Fibroblast of pulmonary artery (primary cell): ENCODE measurements at regions not wholly inside any gene's neighbourhood (a gene's known extent, or its start where the extent isn't known, plus 50 kb on each side); places are given as distances from the start of the nearest gene placed in this dataset.

Source experiments
- DNase-seq: peaks from one replicate; pipeline ENCODE4 v3.0.0-alpha.2; 2010; ENCODE audit warnings: low read depth
- H3K4me3 ChIP-seq: replicated peaks from 2 replicates; pipeline ENCODE4 v1.5.1; 2011; ENCODE audit warnings: low read depth, mild to moderate bottlenecking, control low read depth, low read length, moderate library complexity
- TF ChIP-seq, protein P1 (sequence below): IDR thresholded peaks from 2 replicates; pipeline ENCODE4 v1.5.1; 2011; ENCODE audit warnings: mild to moderate bottlenecking, control low read depth, low read length, inconsistent platforms; ENCODE audit errors: missing control alignments

- H3K4me3 ChIP-seq: no peak overlapping the region
- TF ChIP-seq, protein P1, sequence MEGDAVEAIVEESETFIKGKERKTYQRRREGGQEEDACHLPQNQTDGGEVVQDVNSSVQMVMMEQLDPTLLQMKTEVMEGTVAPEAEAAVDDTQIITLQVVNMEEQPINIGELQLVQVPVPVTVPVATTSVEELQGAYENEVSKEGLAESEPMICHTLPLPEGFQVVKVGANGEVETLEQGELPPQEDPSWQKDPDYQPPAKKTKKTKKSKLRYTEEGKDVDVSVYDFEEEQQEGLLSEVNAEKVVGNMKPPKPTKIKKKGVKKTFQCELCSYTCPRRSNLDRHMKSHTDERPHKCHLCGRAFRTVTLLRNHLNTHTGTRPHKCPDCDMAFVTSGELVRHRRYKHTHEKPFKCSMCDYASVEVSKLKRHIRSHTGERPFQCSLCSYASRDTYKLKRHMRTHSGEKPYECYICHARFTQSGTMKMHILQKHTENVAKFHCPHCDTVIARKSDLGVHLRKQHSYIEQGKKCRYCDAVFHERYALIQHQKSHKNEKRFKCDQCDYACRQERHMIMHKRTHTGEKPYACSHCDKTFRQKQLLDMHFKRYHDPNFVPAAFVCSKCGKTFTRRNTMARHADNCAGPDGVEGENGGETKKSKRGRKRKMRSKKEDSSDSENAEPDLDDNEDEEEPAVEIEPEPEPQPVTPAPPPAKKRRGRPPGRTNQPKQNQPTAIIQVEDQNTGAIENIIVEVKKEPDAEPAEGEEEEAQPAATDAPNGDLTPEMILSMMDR: no peak
- DNase-seq: no peak
These were observed 98.5 kb upstream of the ZMIZ1 start for GRCh38 chr10:78970261-78970660.

DNA sequence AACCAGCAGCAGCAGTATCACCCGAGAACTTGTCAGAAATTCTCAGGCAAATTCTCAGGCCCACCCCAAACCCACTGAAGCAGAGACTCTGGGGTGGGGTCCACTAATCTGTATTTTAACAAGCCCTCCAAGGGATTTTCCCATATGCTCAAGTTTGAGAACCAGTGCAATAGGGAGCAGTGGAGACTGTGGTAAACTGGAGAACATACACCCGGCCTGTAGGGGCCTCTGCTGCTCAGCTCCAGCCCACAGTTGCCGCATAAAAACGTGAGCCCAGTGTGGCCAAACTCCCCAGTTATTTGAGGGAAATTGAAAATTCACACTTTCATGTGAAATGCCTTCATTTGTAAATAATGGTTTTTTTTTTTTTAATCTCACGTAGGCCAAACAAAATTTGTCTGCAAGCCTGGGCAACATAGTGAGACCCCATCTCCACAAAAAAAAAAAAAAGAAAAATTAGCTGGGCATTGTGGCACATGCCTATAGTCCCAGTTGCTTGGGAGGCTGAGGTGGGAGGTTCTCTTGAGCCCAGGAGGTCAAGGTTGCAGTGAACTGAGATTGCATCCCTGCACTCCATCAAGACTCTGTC lies 97.6 kb upstream of the ZMIZ1 start:
- H3K4me3 ChIP-seq: no peak overlapping the region
- TF ChIP-seq, protein P1: no peak
- DNase-seq: no peak

- TF ChIP-seq, protein P1: no peak
- peak; percentile 70 for DNase-seq
- H3K4me3 ChIP-seq: no peak overlapping the region
These were observed 96.4 kb upstream of the ZMIZ1 start for GRCh38 chr10:78972160-78972946.

DNA sequence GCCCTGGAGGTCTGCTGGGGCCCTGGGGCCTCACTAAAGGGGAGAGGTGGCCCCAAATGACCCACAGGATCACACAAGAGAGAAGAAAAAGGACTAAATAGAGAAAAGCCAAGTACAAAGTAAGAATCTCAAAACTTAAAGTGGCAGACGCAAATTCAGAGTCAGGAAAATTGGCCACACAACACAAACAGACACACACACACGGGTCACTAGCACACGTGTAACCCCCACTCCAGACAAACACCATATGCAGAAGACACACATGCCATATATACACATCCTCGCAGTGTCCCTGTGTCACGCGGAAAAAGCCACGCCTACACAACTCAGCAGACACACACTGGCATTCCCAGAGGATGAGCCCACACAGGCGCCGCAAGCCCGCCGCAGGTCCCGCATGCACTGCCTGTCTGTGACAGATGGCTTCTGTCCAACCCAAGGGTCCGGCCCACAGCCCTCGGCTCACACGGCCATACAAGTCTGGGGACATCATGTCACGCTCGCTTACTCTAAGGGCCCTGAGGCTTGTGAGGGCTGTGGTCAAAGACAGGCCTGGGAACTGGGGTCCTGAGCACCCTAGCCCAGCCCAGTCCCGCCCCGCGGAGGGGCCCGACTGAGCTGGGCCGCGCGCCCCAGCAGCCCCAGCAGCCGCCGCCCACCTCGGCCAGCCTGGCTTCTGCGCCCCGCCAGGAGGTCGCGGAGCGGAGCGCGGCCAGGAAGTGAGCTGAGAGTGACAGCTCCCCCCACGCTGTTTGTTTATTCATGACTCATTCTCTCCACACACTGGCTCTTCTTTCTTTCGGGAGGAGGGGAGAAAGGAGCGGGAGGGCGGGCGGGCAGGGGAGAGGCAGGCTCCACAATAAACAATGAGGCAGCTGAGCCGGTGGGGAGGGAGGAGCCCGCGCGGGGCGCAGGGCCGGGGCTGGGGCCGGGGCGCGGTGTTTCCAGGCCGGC lies 95.5 kb upstream of the ZMIZ1 start:
- DNase-seq: peak; percentile 95
- peak overlapping the region; percentile 40 for H3K4me3 ChIP-seq
- TF ChIP-seq, protein P1: no peak

DNA sequence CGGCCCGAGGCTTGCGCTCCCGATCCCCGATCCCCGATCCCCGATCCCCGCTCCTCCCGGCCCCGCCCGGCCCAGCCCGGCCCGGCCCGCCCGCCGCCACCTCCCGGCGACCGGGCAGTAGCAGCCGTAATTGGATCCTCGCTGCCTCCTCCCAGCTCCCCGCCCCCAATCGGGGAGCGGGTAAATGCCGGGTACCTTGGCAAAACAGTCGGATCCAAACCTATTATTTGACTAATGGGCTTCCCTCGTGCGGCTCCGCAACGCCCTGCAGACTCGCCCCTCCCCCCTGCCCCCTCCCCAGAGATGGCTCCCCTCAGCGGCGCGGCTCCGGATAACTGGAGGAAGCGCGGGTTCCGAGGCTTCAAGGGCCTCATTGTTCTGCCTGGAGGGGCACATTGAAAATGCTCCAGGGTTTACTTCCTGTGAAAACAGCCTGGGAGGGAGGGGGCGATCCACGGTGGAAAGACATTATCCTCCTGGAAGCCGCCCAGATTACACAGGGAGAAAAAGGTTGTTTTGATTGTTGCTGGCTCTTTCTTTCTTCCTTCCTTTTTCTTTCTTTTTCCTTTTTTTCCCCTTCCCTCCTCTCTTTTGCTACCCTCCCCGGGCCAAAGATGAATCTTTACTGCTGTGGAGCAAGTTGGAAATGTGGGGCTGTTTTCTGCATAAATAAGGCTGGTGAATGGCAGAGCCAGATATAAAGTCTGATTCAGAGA lies 94.7 kb upstream of the ZMIZ1 start:
- TF ChIP-seq, protein P1: no peak
- peak overlapping the region; percentile 39 for H3K4me3 ChIP-seq
- DNase-seq: peak; percentile 87

- peak; percentile 94 for DNase-seq
- H3K4me3 ChIP-seq: peak overlapping the region; percentile 39
- TF ChIP-seq, protein P1: peak; percentile 72
These were observed 94.0 kb upstream of the ZMIZ1 start for GRCh38 chr10:78974617-78975317.
